GM12873 (cell line): ENCODE measurements at regions not wholly inside any gene's neighbourhood (a gene's known extent, or its start where the extent isn't known, plus 50 kb on each side); places are given as distances from the start of the nearest gene placed in this dataset.

Experiments
- CTCF ChIP-seq: IDR thresholded peaks from 2 replicates; pipeline ENCODE4 v1.5.1; 2012; ENCODE audit warnings: low read depth, mild to moderate bottlenecking, moderate library complexity, low read length, control low read depth; ENCODE audit not compliant: insufficient read depth; ENCODE audit errors: missing control alignments

DNA sequence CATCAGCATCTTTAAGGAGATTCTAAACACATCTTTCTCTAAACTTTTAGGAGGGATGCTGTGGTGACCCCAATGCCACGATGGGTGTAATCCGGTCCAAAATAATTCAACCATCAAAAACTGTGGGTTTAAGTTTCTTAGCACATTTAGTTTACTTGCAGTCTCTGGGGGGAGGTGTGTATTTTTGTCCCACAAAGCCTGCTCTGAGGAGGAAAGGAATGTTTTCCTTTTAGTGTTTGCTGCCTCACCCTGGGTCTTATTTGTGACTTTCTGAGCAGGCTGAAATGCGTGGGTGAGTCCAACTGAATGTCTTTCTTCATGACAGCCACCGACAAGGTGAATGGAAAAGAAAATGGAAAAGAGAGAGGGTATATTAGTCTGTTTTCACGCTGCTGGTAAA, 1324.7 kb downstream of the AACS start:
- TF ChIP-seq CTCF, result no peak

DNA sequence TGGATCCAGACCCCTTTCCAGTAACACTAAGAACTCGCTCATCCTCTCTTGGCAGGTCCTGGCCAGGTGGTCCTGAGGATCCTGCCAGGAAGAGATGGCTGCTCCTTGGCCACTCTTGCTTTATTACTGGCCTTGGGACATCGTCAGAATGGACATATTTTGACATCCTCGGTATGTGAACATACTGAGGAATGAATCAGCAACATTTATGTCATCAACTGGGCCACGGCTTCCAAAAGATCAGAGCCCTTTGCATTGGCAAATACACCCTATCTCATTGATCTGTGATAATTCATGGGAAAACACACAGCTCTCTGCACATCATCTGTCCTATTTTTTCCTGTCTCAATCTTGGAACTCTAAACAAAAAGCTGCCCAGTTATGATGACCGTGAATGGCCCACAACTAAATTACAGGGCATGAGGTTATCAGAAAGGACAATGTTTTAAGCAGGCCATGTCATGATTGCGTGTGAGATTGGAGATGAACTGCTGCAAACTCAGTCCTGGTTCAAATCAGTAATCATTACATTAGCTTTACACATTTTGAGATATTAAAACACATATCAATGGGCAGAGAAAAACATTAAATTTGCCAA, 1325.8 kb downstream of the AACS start:
- TF ChIP-seq CTCF, result no peak

DNA sequence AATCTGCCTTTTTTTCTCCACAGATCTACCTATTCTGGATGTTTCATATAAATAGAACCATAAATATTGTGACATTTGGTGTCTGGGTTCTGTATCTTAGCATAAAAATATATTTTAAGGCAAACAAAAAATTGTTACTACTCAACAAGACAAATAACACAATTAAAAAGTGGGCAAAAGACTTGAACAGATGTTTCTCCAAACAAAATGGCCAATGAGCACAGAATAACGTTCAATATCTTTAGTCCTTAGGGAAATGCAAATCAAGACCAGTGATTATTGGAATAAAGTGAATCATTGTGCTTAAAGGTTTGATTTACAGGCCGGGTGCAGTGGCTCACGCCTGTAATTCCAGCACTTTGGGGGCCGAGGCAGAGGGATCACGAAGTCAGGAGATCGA, 1331.3 kb downstream of the AACS start:
- TF ChIP-seq CTCF, result no peak

- no peak for TF ChIP-seq CTCF
These were observed 1331.9 kb downstream of the AACS start for GRCh38 chr12:126397071-126397581.

DNA sequence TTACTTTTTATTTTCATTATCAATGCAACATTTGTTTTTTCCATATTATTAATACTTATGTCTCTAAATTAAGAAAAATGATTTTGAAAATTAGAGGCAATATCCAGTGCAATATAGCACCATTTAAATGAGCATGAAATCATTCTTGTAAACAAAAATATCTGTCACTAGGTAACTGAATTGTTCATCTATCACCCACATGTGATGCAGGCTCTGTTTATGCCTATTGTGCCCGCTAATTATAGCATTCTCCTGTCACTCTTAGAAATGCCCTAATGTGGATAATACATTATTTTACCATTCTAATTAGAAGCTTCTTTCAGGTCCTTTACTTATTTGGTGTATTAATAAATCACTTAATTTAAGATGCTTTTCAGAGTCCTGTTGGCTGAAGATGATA, 1332.4 kb downstream of the AACS start:
- TF ChIP-seq CTCF, result no peak

DNA sequence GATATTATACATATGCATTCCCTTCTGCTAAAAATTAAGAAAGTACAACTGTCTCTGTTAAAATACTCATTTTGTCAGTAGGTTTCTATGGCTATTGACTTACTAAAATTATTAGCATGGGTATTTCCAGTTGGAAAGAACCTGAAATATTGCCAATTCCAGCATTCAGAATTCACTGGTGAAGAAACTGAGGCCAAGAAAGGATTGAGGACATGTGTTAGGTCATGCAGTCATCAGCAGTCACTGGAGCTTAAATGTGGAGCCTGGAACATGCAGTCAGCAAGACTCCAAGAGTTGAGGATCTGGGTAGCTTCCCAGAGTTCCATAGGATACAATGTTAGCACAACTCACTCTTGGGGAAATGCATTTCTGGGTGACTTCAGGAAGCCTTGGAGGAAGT, 1335.6 kb downstream of the AACS start:
- TF ChIP-seq CTCF, result no peak

GRCh38 chr12:126404293-126404881, 1339.2 kb downstream of the AACS start:
- TF ChIP-seq CTCF, result no peak

GRCh38 chr12:126418400-126418799, 1353.2 kb downstream of the AACS start:
- no peak for TF ChIP-seq CTCF
